Thyroid gland (tissue), 4 donors: ENCODE measurements at regions not wholly inside any gene's neighbourhood (a gene's known extent, or its start where the extent isn't known, plus 50 kb on each side); places are given as distances from the start of the nearest gene placed in this dataset.

ENCODE experiments used
- DNase-seq, 2 donors: peaks; one replicate each; pipeline ENCODE4 v3.0.0-alpha.2; 2019
- H3K27ac ChIP-seq, 3 donors: fragments of 200-600 bp; sonication (generic); 1 replicate in 2 of 3; 2 replicates in 1 of 3; pipeline ENCODE4 v1.5.1; 2016 to 2019; ENCODE audit warnings: mild to moderate bottlenecking in 1 of 3, moderate library complexity in 1 of 3
- H3K27me3 ChIP-seq: fragments of 200-600 bp; sonication (generic); one replicate; pipeline ENCODE4 v1.5.1; 2019
- H3K36me3 ChIP-seq, 2 donors: fragments of 200-600 bp; sonication (generic); one replicate each; pipeline ENCODE4 v1.5.1; 2016 to 2019
- H3K4me1 ChIP-seq, 2 donors: fragments of 200-600 bp; sonication (generic); one replicate each; pipeline ENCODE4 v1.5.1; 2017 to 2019
- H3K4me3 ChIP-seq, 3 donors: fragments of 200-600 bp; sonication (generic); replicated peaks in 1 of 3; 1 replicate in 2 of 3; 2 replicates in 1 of 3; pipeline ENCODE4 v1.5.1; 2016; ENCODE audit warnings: mild to moderate bottlenecking in 1 of 3
- H3K9me3 ChIP-seq: fragments of 200-600 bp; sonication (generic); one replicate; pipeline ENCODE4 v1.5.1; 2017
- CTCF ChIP-seq, 6 experiments: fragments of 200-600 bp in 3 of 6; fragments of 450-650 bp in 3 of 6; sonication (generic) in 3 of 6; IDR thresholded peaks; one replicate each; pipeline ENCODE4 v1.5.1; 2016 to 2019; ENCODE audit warnings: antibody characterized with exemption in 6 of 6, mild to moderate bottlenecking in 2 of 6, inconsistent platforms in 1 of 6, moderate library complexity in 1 of 6
- POLR2A ChIP-seq, 2 donors: fragments of 450-650 bp; IDR thresholded peaks; one replicate each; pipeline ENCODE4 v1.6.1; 2017; ENCODE audit warnings: antibody characterized with exemption in 2 of 2, mild to moderate bottlenecking in 2 of 2, moderate library complexity in 1 of 2
- WGBS, 2 donors: methylation state at CpG; one replicate each; pipeline ENCODE4 v1.1.5; 2017; 5-methylcytosine and 5-hydroxymethylcytosine counted together
- intact Hi-C: fragments of 100-400 bp; cut with DNase I; formaldehyde crosslinking; loops from one replicate; pipeline ENCODE4 v1.15.1; 2023

- Histone ChIP-seq H3K9me3 (no peaks in the 10 kb centered on the region), H3K4me3 (no peak overlapping the region), H3K4me1 (peaks cover 0 to 5% of the 10 kb centered on the region in 2 donors), H3K27ac (no peak overlapping the region), H3K36me3 (no peaks in the 10 kb centered on the region), H3K27me3 (no peaks in the 10 kb centered on the region)
- WGBS, 2 donors: 89 to 91% methylated on average over 2 of the region's 2 CpGs
- intact Hi-C loops: no loop called here
- TF ChIP-seq CTCF (IDR thresholded peaks at IDR 0.05): no peak
- no peak for TF ChIP-seq POLR2A (IDR thresholded peaks at IDR 0.05)
- DNase-seq: no peak
Measured at GRCh38 chr4:20370274-20370673, 118.6 kb downstream of the SLIT2 start.

- Histone ChIP-seq H3K9me3 (no peaks in the 10 kb centered on the region), H3K4me1 (no peaks in the 10 kb centered on the region), H3K27me3 (no peaks in the 10 kb centered on the region), H3K4me3 (no peak overlapping the region), H3K27ac (no peak overlapping the region), H3K36me3 (no peaks in the 10 kb centered on the region)
- WGBS, 2 donors: 73 to 87% methylated on average over 2 of the region's 2 CpGs
- DNase-seq: no peak
- intact Hi-C loops: no loop called here
- TF ChIP-seq POLR2A (IDR thresholded peaks at IDR 0.05): no peak
Measured at GRCh38 chr4:20376070-20376469, 124.4 kb downstream of the SLIT2 start.

- intact Hi-C loops: no loop called here
- no peak overlapping the region for H3K27ac ChIP-seq
- H3K4me3 ChIP-seq: no peak overlapping the region
- H3K4me1 ChIP-seq: no peaks in the 10 kb centered on the region
- H3K9me3 ChIP-seq: no peaks in the 10 kb centered on the region
- no peaks in the 10 kb centered on the region for H3K36me3 ChIP-seq
- WGBS, 2 donors: 85 to 94% methylated on average over 1 of the region's 1 CpG
- DNase-seq: no peak
- no peak for TF ChIP-seq POLR2A (IDR thresholded peaks at IDR 0.05)
- H3K27me3 ChIP-seq: no peaks in the 10 kb centered on the region
Measured at GRCh38 chr4:20378181-20378580, 126.5 kb downstream of the SLIT2 start.

GRCh38 chr4:20381005-20381404, 129.3 kb downstream of the SLIT2 start:
- H3K27ac ChIP-seq: no peak overlapping the region
- H3K27me3 ChIP-seq: no peaks in the 10 kb centered on the region
- no peak overlapping the region for H3K4me3 ChIP-seq
- no peaks in the 10 kb centered on the region for H3K36me3 ChIP-seq
- no peaks in the 10 kb centered on the region for H3K4me1 ChIP-seq
- WGBS, 2 donors: 90 to 92% methylated on average over 9 of the region's 9 CpGs
- intact Hi-C loops: no loop called here
- TF ChIP-seq CTCF (IDR thresholded peaks at IDR 0.05) (no peak), POLR2A (IDR thresholded peaks at IDR 0.05) (no peak)
- no peaks in the 10 kb centered on the region for H3K9me3 ChIP-seq
- no peak for DNase-seq

GRCh38 chr4:20383283-20383682, 131.6 kb downstream of the SLIT2 start:
- TF ChIP-seq POLR2A (IDR thresholded peaks at IDR 0.05) (no peak), CTCF (IDR thresholded peaks at IDR 0.05) (no peak)
- Histone ChIP-seq H3K27ac (no peak overlapping the region), H3K27me3 (no peaks in the 10 kb centered on the region), H3K9me3 (no peaks in the 10 kb centered on the region), H3K4me1 (no peaks in the 10 kb centered on the region), H3K36me3 (no peaks in the 10 kb centered on the region), H3K4me3 (no peak overlapping the region)
- intact Hi-C loops: no loop called here
- no peak for DNase-seq

GRCh38 chr4:20383969-20384368, 132.3 kb downstream of the SLIT2 start:
- no peak for DNase-seq
- Histone ChIP-seq H3K27ac (no peak overlapping the region), H3K4me3 (no peak overlapping the region), H3K9me3 (no peaks in the 10 kb centered on the region), H3K27me3 (no peaks in the 10 kb centered on the region), H3K4me1 (no peaks in the 10 kb centered on the region), H3K36me3 (no peaks in the 10 kb centered on the region)
- intact Hi-C loops: no loop called here
- TF ChIP-seq CTCF (IDR thresholded peaks at IDR 0.05): no peak
- TF ChIP-seq POLR2A (IDR thresholded peaks at IDR 0.05): no peak
